Naive thymus-derived CD8-positive, alpha-beta T cell (primary cell): ENCODE measurements at regions not wholly inside any gene's neighbourhood (a gene's known extent, or its start where the extent isn't known, plus 50 kb on each side); places are given as distances from the start of the nearest gene placed in this dataset.

ENCODE experiments used
- ATAC-seq, 2 donors: fragments of 150-1000 bp; cut with Tn5 transposase in 1 of 2; sonication (Bioruptor Pico), chemical (Tn5 transposase) in 1 of 2; 1 replicate in 1 of 2; 2 replicates in 1 of 2; pipeline ENCODE4 v1.10.0; 2021; ENCODE audit warnings: mild to moderate bottlenecking in 2 of 2, moderate library complexity in 2 of 2
- POLR2A ChIA-PET: fragments of 350-600 bp; sonication (Branson Sonifier 250); formaldehyde crosslinking; loops from one replicate; lab custom pipeline; 2021; ENCODE audit warnings: antibody characterized with exemption; lab: Charles Lee
- DNase-seq, 10 donors: peaks; one replicate each; pipeline versions ENCODE4 v3.0.0 to v3.0.0-alpha.2; 2020 to 2022
- H3K27ac Mint-ChIP-seq, 10 donors: one replicate each; pipeline ENCODE4 v1.8.0; 2020 to 2022; ENCODE audit warnings: mild to moderate bottlenecking in 10 of 10, mixed read lengths in 10 of 10, moderate library complexity in 4 of 10, inconsistent platforms in 1 of 10
- H3K27me3 Mint-ChIP-seq, 5 donors: one replicate each; pipeline ENCODE4 v1.8.0; 2021 to 2022; ENCODE audit warnings: mixed read lengths in 5 of 5
- H3K36me3 Mint-ChIP-seq, 3 donors: one replicate each; pipeline ENCODE4 v1.8.0; 2020 to 2022; ENCODE audit warnings: mixed read lengths in 3 of 3, mild to moderate bottlenecking in 2 of 3, inconsistent platforms in 1 of 3
- H3K4me1 Mint-ChIP-seq, 4 donors: one replicate each; pipeline ENCODE4 v1.8.0; 2021 to 2022; ENCODE audit warnings: mixed read lengths in 4 of 4
- H3K4me3 Mint-ChIP-seq, 10 donors: one replicate each; pipeline ENCODE4 v1.8.0; 2020 to 2022; ENCODE audit warnings: mild to moderate bottlenecking in 10 of 10, mixed read lengths in 10 of 10, moderate library complexity in 6 of 10, inconsistent platforms in 1 of 10
- H3K9me3 Mint-ChIP-seq, 9 donors: one replicate each; pipeline ENCODE4 v1.8.0; 2020 to 2022; ENCODE audit warnings: mixed read lengths in 9 of 9, mild to moderate bottlenecking in 3 of 9, inconsistent platforms in 1 of 9, moderate library complexity in 1 of 9

- POLR2A ChIA-PET = no interaction called here
- H3K27me3 Mint-ChIP-seq = peaks cover 3 to 5% (median 4%) of the 10 kb centered on the region in 5 donors
- no peaks in the 10 kb centered on the region for H3K36me3 Mint-ChIP-seq
- no peaks in the 10 kb centered on the region for H3K9me3 Mint-ChIP-seq
- H3K4me3 Mint-ChIP-seq = no peak overlapping the region
- no peak for ATAC-seq
- no peaks in the 10 kb centered on the region for H3K4me1 Mint-ChIP-seq
- DNase-seq = no peak
- H3K27ac Mint-ChIP-seq = no peak overlapping the region
Observed at GRCh38 chr2:41764131-41764530, 283.7 kb upstream of the PKDCC start.

GRCh38 chr2:41764919-41765318, 282.9 kb upstream of the PKDCC start:
- no peak overlapping the region for H3K4me3 Mint-ChIP-seq
- peaks cover 7 to 12% (median 11%) of the 10 kb centered on the region in 5 donors for H3K27me3 Mint-ChIP-seq
- H3K27ac Mint-ChIP-seq = no peak overlapping the region
- no peak for DNase-seq
- no peaks in the 10 kb centered on the region for H3K4me1 Mint-ChIP-seq
- H3K9me3 Mint-ChIP-seq = peaks cover 0 to 2% (median 0%) of the 10 kb centered on the region in 9 donors
- ATAC-seq = no peak
- POLR2A ChIA-PET = no interaction called here
- H3K36me3 Mint-ChIP-seq = no peaks in the 10 kb centered on the region

GRCh38 chr2:41768310-41768709, 279.5 kb upstream of the PKDCC start:
- no peak for ATAC-seq

GRCh38 chr2:41771710-41772109, 276.1 kb upstream of the PKDCC start:
- ATAC-seq (no peak), DNase-seq (no peak)
- POLR2A ChIA-PET = no interaction called here
- no peak overlapping the region for H3K4me3 Mint-ChIP-seq
- H3K27ac Mint-ChIP-seq = no peak overlapping the region
- peaks cover 0 to 2% (median 0%) of the 10 kb centered on the region in 9 donors for H3K9me3 Mint-ChIP-seq
- H3K4me1 Mint-ChIP-seq = no peaks in the 10 kb centered on the region
- peaks cover 17 to 41% (median 20%) of the 10 kb centered on the region in 5 donors for H3K27me3 Mint-ChIP-seq
- H3K36me3 Mint-ChIP-seq = no peaks in the 10 kb centered on the region

More at GRCh38 chr2:41768310-41768709, 279.5 kb upstream of the PKDCC start:
- no peak overlapping the region for H3K4me3 Mint-ChIP-seq
- peaks cover 0 to 2% (median 0%) of the 10 kb centered on the region in 9 donors for H3K9me3 Mint-ChIP-seq
- no peaks in the 10 kb centered on the region for H3K4me1 Mint-ChIP-seq
- H3K36me3 Mint-ChIP-seq = no peaks in the 10 kb centered on the region
- no peak for DNase-seq
- H3K27ac Mint-ChIP-seq = no peak overlapping the region
- H3K27me3 Mint-ChIP-seq = peaks cover 14 to 25% (median 18%) of the 10 kb centered on the region in 5 donors
- POLR2A ChIA-PET = no interaction called here

- Mint-ChIP-seq H3K27ac (no peak overlapping the region), H3K36me3 (no peaks in the 10 kb centered on the region), H3K4me1 (no peaks in the 10 kb centered on the region), H3K4me3 (no peak overlapping the region), H3K27me3 (peaks cover 17 to 42% (median 24%) of the 10 kb centered on the region in 5 donors), H3K9me3 (peaks cover 0 to 2% (median 0%) of the 10 kb centered on the region in 9 donors)
- no peak for DNase-seq
- POLR2A ChIA-PET = no interaction called here
- no peak for ATAC-seq
Observed at GRCh38 chr2:41772697-41773096, 275.1 kb upstream of the PKDCC start.

GRCh38 chr2:41774011-41774605, 273.7 kb upstream of the PKDCC start:
- Mint-ChIP-seq H3K9me3 (peaks cover 0 to 2% (median 0%) of the 10 kb centered on the region in 9 donors), H3K36me3 (no peaks in the 10 kb centered on the region), H3K4me1 (no peaks in the 10 kb centered on the region), H3K27me3 (peaks cover 15 to 40% (median 25%) of the 10 kb centered on the region in 5 donors), H3K27ac (no peak overlapping the region), H3K4me3 (no peak overlapping the region)
- ATAC-seq = no peak
- DNase-seq = no peak
- POLR2A ChIA-PET = no interaction called here

GRCh38 chr2:41775366-41776025, 272.3 kb upstream of the PKDCC start:
- no peak overlapping the region for H3K4me3 Mint-ChIP-seq
- ATAC-seq = no peak
- H3K27ac Mint-ChIP-seq = no peak overlapping the region
- no peaks in the 10 kb centered on the region for H3K9me3 Mint-ChIP-seq
- POLR2A ChIA-PET = no interaction called here
- no peaks in the 10 kb centered on the region for H3K36me3 Mint-ChIP-seq
- H3K4me1 Mint-ChIP-seq = no peaks in the 10 kb centered on the region
- DNase-seq = no peak
- peaks cover 3 to 26% (median 13%) of the 10 kb centered on the region in 5 donors for H3K27me3 Mint-ChIP-seq

GRCh38 chr2:41779888-41780287, 267.9 kb upstream of the PKDCC start:
- POLR2A ChIA-PET = interaction anchor here (0.6 kb wide), 1 partner anchor 1663 kb away, joined by 5 read pairs; no protein-coding TSS in a partner anchor
- H3K9me3 Mint-ChIP-seq = no peaks in the 10 kb centered on the region
- H3K4me1 Mint-ChIP-seq = no peaks in the 10 kb centered on the region
- H3K27ac Mint-ChIP-seq = no peak overlapping the region
- H3K27me3 Mint-ChIP-seq = peaks cover 0 to 15% (median 7%) of the 10 kb centered on the region in 5 donors
- H3K36me3 Mint-ChIP-seq = no peaks in the 10 kb centered on the region
- ATAC-seq (no peak), DNase-seq (no peak)
- H3K4me3 Mint-ChIP-seq = no peak overlapping the region

GRCh38 chr2:41782306-41783158, 265.3 kb upstream of the PKDCC start:
- ATAC-seq (no peak), DNase-seq (peak in 5 of 10 donors; percentile 17 to 50 (median 32))
- H3K36me3 Mint-ChIP-seq = peaks cover 0 to 4% (median 0%) of the 10 kb centered on the region in 3 donors
- no peaks in the 10 kb centered on the region for H3K4me1 Mint-ChIP-seq
- H3K4me3 Mint-ChIP-seq = no peak overlapping the region
- POLR2A ChIA-PET = no interaction called here
- H3K9me3 Mint-ChIP-seq = no peaks in the 10 kb centered on the region
- H3K27me3 Mint-ChIP-seq = peaks cover 0 to 13% (median 8%) of the 10 kb centered on the region in 5 donors
- H3K27ac Mint-ChIP-seq = no peak overlapping the region

- no peak for DNase-seq
- ATAC-seq = no peak
Observed at GRCh38 chr2:41784496-41784895, 263.3 kb upstream of the PKDCC start.

GRCh38 chr2:41785251-41786022, 262.4 kb upstream of the PKDCC start:
- Mint-ChIP-seq H3K4me1 (no peaks in the 10 kb centered on the region), H3K27me3 (peaks cover 8 to 17% (median 16%) of the 10 kb centered on the region in 5 donors), H3K36me3 (peaks cover 0 to 4% (median 0%) of the 10 kb centered on the region in 3 donors), H3K4me3 (no peak overlapping the region), H3K9me3 (no peaks in the 10 kb centered on the region), H3K27ac (no peak overlapping the region)
- no peak for DNase-seq
- ATAC-seq = no peak
- POLR2A ChIA-PET = no interaction called here

More at GRCh38 chr2:41784496-41784895, 263.3 kb upstream of the PKDCC start:
- Mint-ChIP-seq H3K27ac (no peak overlapping the region), H3K27me3 (peaks cover 8 to 19% (median 16%) of the 10 kb centered on the region in 5 donors), H3K36me3 (peaks cover 0 to 4% (median 0%) of the 10 kb centered on the region in 3 donors), H3K4me1 (no peaks in the 10 kb centered on the region), H3K4me3 (no peak overlapping the region), H3K9me3 (no peaks in the 10 kb centered on the region)
- POLR2A ChIA-PET = no interaction called here

- Mint-ChIP-seq H3K27ac (no peak overlapping the region), H3K9me3 (peaks cover 0 to 3% (median 0%) of the 10 kb centered on the region in 9 donors), H3K4me3 (no peak overlapping the region), H3K36me3 (peaks cover 0 to 2% (median 0%) of the 10 kb centered on the region in 3 donors), H3K4me1 (no peaks in the 10 kb centered on the region), H3K27me3 (peaks cover 11 to 33% (median 19%) of the 10 kb centered on the region in 5 donors)
- no peak for DNase-seq
- POLR2A ChIA-PET = no interaction called here
- no peak for ATAC-seq
Observed at GRCh38 chr2:41791523-41791922, 256.3 kb upstream of the PKDCC start.
